Gastrocnemius medialis (tissue), 4 donors: ENCODE measurements at regions not wholly inside any gene's neighbourhood (a gene's known extent, or its start where the extent isn't known, plus 50 kb on each side); places are given as distances from the start of the nearest gene placed in this dataset.
"Not testable (repeated sequence)": the region's sequence is repeated elsewhere in the genome, so short reads cannot be mapped to it uniquely, and the experiment has no call there.

ENCODE experiments used
- POLR2A ChIP-seq, 2 donors: fragments of 450-650 bp; IDR thresholded peaks; one replicate each; pipeline ENCODE4 v1.6.1; 2017; ENCODE audit warnings: antibody characterized with exemption in 2 of 2, mild to moderate bottlenecking in 2 of 2, moderate library complexity in 2 of 2
- TF ChIP-seq, protein P1 (sequence below), 5 experiments: fragments of 450-650 bp in 3 of 5; fragments of 200-600 bp in 2 of 5; sonication (generic) in 2 of 5; IDR thresholded peaks in 4 of 5; conservative IDR thresholded peaks in 1 of 5; 1 replicate in 4 of 5; 2 replicates in 1 of 5; pipeline ENCODE4 v1.5.1; 2016 to 2019; ENCODE audit warnings: antibody characterized with exemption in 5 of 5, mild to moderate bottlenecking in 3 of 5, moderate library complexity in 3 of 5

GRCh38 chr2:59157908-59158307, 916.8 kb upstream of the FANCL start:
- TF ChIP-seq, protein P1, sequence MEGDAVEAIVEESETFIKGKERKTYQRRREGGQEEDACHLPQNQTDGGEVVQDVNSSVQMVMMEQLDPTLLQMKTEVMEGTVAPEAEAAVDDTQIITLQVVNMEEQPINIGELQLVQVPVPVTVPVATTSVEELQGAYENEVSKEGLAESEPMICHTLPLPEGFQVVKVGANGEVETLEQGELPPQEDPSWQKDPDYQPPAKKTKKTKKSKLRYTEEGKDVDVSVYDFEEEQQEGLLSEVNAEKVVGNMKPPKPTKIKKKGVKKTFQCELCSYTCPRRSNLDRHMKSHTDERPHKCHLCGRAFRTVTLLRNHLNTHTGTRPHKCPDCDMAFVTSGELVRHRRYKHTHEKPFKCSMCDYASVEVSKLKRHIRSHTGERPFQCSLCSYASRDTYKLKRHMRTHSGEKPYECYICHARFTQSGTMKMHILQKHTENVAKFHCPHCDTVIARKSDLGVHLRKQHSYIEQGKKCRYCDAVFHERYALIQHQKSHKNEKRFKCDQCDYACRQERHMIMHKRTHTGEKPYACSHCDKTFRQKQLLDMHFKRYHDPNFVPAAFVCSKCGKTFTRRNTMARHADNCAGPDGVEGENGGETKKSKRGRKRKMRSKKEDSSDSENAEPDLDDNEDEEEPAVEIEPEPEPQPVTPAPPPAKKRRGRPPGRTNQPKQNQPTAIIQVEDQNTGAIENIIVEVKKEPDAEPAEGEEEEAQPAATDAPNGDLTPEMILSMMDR (IDR thresholded peaks at IDR 0.05 in 4 of 5, conservative IDR thresholded peaks at IDR 0.05 in 1 of 5) = not testable (repeated sequence)
- TF ChIP-seq POLR2A (IDR thresholded peaks at IDR 0.05) = not testable (repeated sequence)
